Natural killer cell treated with Interleukin-12 subunit alpha and Interleukin-12 subunit beta and Interleukin-15 and Interleukin-18, amount 100 ng/mL, for 72 hours (primary cell): ENCODE measurements at regions not wholly inside any gene's neighbourhood (a gene's known extent, or its start where the extent isn't known, plus 50 kb on each side); places are given as distances from the start of the nearest gene placed in this dataset.

ENCODE experiments used
- ATAC-seq, 2 donors: fragments of 150-1000 bp; cut with Tn5 transposase in 1 of 2; sonication (Bioruptor Pico), chemical (Tn5 transposase) in 1 of 2; 2 replicates each; pipeline ENCODE4 v1.10.0; 2021
- DNase-seq: peaks from one replicate; pipeline ENCODE4 v3.0.0; 2022; ENCODE audit warnings: low spot score
- H3K27ac Mint-ChIP-seq, 2 donors: 1 replicate in 1 of 2; 2 replicates in 1 of 2; pipeline ENCODE4 v1.8.0; 2022; ENCODE audit warnings: mixed read lengths in 2 of 2, mild to moderate bottlenecking in 1 of 2, moderate library complexity in 1 of 2
- H3K27me3 Mint-ChIP-seq, 2 donors: 1 replicate in 1 of 2; 2 replicates in 1 of 2; pipeline ENCODE4 v1.8.0; 2022; ENCODE audit warnings: mixed read lengths in 2 of 2
- H3K36me3 Mint-ChIP-seq: one replicate; pipeline ENCODE4 v1.8.0; 2022; ENCODE audit warnings: mixed read lengths
- H3K4me1 Mint-ChIP-seq, 2 donors: 1 replicate in 1 of 2; 2 replicates in 1 of 2; pipeline ENCODE4 v1.8.0; 2022; ENCODE audit warnings: low read depth in 2 of 2, mixed read lengths in 2 of 2, mild to moderate bottlenecking in 1 of 2
- H3K4me3 Mint-ChIP-seq: one replicate; pipeline ENCODE4 v1.8.0; 2022; ENCODE audit warnings: mixed read lengths
- H3K9me3 Mint-ChIP-seq: 2 replicates; pipeline ENCODE4 v1.8.0; 2022; ENCODE audit warnings: mixed read lengths

DNA sequence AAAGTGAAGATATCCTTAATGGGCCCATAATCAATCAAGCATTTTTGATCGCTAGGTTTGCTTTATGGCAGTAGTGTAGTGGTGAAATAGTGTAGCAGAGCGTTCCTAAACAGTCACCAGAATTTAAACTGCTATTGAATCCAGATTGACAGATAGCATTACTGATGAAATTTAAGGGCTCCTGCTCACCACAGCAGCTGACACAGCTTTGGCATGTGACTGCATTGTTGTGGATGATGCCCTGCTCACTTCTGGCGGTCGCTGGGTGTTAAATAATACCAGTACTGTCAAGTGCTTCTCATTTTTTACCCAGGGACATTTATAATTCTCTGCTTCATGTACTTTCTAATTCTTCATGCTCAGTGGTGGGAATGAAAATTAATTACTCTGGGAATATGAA, 102.0 kb upstream of the ARHGAP24 start:
- Mint-ChIP-seq H3K4me1 (no peaks in the 10 kb centered on the region), H3K27me3 (no peaks in the 10 kb centered on the region), H3K9me3 (peaks cover 10% of the 10 kb centered on the region), H3K4me3 (no peak overlapping the region), H3K36me3 (no peaks in the 10 kb centered on the region), H3K27ac (no peak overlapping the region)
- no peak for DNase-seq
- ATAC-seq = no peak

DNA sequence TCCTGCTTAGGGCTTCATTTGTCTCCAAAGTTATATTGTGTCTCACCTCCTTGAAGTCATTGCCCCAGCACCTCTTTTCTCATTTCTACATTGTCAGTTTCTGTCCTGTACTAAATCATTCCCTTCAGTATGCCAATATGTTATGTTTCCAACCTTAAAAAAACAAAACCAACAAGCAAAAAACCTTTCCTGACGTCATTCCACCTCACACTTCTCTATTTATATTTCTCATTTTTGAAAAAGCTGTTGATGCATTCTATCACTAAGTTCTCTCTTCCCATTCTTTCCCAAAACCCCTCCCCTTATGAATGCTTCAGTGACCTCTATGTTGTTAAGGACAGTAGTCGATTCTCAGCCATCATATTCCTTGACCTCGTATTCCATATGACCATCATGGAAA, 98.7 kb upstream of the ARHGAP24 start:
- no peak overlapping the region for H3K27ac Mint-ChIP-seq
- ATAC-seq (no peak), DNase-seq (no peak)
- no peaks in the 10 kb centered on the region for H3K36me3 Mint-ChIP-seq
- no peaks in the 10 kb centered on the region for H3K4me1 Mint-ChIP-seq
- H3K27me3 Mint-ChIP-seq = no peaks in the 10 kb centered on the region
- no peak overlapping the region for H3K4me3 Mint-ChIP-seq
- peaks cover 7% of the 10 kb centered on the region for H3K9me3 Mint-ChIP-seq

DNA sequence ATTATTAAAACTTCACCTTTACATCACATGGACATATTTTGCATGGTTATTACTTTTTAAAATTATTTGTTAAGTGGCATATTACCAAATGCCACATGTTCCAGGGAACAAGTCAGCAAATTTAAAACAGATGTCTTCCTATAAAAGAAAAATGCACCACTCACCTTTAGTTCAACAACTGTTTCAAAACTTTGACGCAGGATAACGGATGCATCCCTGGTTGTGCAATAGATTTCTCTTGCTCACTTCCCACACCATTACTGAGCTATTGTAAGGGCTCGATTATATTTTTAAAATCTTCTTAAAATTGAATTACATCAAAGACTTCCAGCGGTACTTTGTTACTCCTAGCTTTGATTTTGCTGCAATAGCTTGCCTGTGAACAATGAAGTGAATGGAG, 93.0 kb upstream of the ARHGAP24 start:
- Mint-ChIP-seq H3K27ac (no peak overlapping the region), H3K9me3 (peaks cover 14% of the 10 kb centered on the region), H3K4me3 (no peak overlapping the region), H3K4me1 (no peaks in the 10 kb centered on the region), H3K36me3 (peaks cover 3% of the 10 kb centered on the region), H3K27me3 (no peaks in the 10 kb centered on the region)
- DNase-seq = no peak
- no peak for ATAC-seq

DNA sequence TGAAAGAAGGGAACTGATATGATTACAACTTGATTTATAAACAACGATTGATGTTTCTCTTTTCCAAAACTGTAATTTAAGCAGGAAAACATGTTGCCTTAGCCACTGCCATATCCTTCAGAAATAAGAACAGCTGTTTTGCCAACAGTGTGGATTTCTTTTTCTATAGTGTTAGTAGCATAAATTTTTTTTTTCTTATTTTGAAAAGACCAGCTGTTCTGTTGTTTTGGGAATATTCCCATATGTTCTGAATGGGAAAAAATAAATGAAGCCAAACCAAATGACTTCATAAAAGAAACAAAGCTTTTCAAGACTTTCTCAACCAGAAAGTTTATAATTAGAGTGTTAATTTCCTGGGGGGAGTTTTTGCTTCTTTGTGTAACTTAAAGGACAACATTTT, 83.9 kb upstream of the ARHGAP24 start:
- Mint-ChIP-seq H3K4me1 (no peaks in the 10 kb centered on the region), H3K9me3 (peaks cover 11% of the 10 kb centered on the region), H3K27ac (no peak overlapping the region), H3K4me3 (no peak overlapping the region), H3K36me3 (peaks cover 8% of the 10 kb centered on the region), H3K27me3 (no peaks in the 10 kb centered on the region)
- DNase-seq = no peak
- no peak for ATAC-seq

DNA sequence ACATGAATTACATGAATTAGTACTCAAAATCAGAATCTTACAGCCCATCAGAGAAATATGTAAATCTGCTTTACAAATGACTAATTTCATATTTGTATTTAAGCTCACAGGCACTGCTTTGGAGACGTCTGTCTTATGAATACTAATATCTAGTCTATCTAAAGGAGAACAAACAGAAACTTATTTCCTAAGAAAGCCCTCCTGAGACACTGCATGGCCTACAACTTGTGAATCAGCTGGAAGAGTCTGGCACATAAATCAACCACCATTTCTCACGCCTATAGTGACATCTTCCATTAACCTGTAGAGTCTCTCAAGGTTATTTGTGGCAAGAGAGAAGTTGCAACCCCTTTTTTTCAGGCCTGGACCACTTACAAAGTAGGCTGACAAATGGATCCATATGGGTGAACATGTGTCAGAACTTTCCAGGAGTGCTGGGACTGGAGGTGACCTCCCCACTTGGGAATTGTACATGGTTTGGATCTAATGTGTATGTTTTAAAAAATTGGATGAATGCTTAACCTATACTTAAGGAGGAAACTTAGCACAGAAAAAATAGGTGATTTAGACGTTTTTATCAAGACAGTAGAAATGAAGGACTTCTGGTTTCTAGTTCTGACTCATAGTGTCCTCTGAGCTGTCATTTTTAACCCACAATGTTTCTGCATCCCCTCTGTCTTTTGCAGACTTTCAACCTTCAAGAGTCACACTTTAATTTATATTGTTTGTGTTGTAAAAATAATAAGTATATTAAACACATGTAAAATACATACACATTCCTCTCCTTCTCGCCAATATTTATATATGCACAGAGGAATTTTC, 83.2 kb upstream of the ARHGAP24 start:
- ATAC-seq (no peak), DNase-seq (no peak)
- Mint-ChIP-seq H3K27ac (no peak overlapping the region), H3K4me1 (no peaks in the 10 kb centered on the region), H3K9me3 (peaks cover 12% of the 10 kb centered on the region), H3K27me3 (no peaks in the 10 kb centered on the region), H3K36me3 (peaks cover 6% of the 10 kb centered on the region), H3K4me3 (no peak overlapping the region)

DNA sequence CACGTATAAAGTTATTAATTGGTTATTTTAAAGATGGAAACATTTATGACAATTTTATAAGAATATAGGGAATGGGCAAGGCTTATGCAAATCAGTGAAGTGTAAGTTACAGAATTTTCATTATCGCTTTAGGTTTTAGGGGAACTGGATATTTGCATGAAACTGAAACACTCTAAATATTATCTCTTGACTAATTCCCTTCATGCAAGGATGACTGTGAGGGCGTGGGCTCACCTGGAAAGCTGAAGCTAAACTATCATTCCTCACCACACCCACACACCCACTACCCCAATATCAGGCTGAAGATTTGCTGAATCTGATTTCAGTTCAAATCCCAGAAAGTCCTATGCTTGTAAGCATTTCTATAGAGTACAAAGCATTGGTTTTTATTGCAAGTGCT, 81.7 kb upstream of the ARHGAP24 start:
- ATAC-seq (no peak), DNase-seq (no peak)
- H3K36me3 Mint-ChIP-seq = no peaks in the 10 kb centered on the region
- no peaks in the 10 kb centered on the region for H3K27me3 Mint-ChIP-seq
- peaks cover 7% of the 10 kb centered on the region for H3K9me3 Mint-ChIP-seq
- H3K4me3 Mint-ChIP-seq = no peak overlapping the region
- H3K27ac Mint-ChIP-seq = no peak overlapping the region
- no peaks in the 10 kb centered on the region for H3K4me1 Mint-ChIP-seq

DNA sequence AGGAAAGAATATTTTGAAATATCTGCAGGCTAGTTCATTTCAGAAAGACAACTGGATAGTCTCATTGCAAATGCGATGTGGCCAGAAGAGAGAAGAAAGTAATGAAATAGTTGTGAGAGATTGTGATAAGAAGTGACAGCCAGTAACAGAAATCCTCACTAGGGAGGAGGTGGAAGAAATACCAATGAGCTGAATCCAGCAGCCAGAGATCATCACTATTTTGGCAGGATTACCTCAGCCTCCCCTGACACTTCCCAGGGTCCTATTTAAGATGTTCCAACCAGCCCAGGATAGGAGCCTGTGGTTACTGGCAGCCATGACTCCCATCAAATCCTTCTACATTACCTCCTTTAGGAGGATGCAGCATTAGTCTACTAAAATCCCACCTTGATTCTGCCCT, 76.7 kb upstream of the ARHGAP24 start:
- Mint-ChIP-seq H3K9me3 (peaks cover 13% of the 10 kb centered on the region), H3K27ac (no peak overlapping the region), H3K4me1 (no peaks in the 10 kb centered on the region), H3K36me3 (no peaks in the 10 kb centered on the region), H3K4me3 (no peak overlapping the region), H3K27me3 (no peaks in the 10 kb centered on the region)
- no peak for DNase-seq
- no peak for ATAC-seq

DNA sequence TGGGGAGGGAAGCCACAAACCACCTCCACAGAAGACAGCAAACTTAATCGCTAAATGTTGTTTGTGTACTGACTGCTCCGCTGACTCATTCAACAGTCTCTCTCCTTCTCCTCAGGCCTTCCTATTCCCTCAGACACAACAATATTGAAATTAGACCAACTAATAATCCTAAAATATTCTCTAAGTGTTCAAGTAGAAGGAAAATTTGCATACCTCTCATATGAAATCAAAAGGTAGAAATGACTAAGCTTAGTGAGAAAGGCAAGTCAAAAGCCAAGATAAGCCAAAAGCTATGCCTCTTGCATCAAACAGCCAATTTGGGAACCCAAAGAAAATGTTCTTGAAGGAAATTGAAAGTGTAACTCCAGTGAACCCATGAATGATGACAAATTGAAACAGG, 75.7 kb upstream of the ARHGAP24 start:
- Mint-ChIP-seq H3K4me1 (no peaks in the 10 kb centered on the region), H3K4me3 (no peak overlapping the region), H3K27me3 (no peaks in the 10 kb centered on the region), H3K27ac (no peak overlapping the region), H3K36me3 (no peaks in the 10 kb centered on the region), H3K9me3 (peaks cover 13% of the 10 kb centered on the region)
- DNase-seq (no peak), ATAC-seq (no peak)

DNA sequence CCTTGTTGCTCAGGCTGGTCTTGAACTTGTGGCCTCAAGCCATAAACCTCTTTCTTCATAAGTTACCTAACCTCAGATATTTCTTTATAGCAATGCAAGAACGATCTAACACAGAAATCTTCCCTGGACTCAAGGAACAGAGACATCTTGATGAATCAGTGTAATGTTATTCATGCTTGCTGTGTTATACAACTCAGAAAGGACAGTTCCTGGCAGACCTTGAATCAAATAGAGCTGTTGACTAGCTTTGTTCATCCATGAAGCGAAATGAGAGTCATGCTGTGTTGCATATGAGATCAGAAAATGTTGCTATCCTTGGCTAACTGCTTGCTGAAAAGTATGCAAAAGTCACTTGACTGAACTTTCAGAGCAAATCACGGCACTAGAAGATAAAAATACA, 72.6 kb upstream of the ARHGAP24 start:
- no peak overlapping the region for H3K27ac Mint-ChIP-seq
- H3K36me3 Mint-ChIP-seq = no peaks in the 10 kb centered on the region
- no peaks in the 10 kb centered on the region for H3K4me1 Mint-ChIP-seq
- H3K27me3 Mint-ChIP-seq = no peaks in the 10 kb centered on the region
- H3K9me3 Mint-ChIP-seq = peaks cover 9% of the 10 kb centered on the region
- no peak for DNase-seq
- ATAC-seq = no peak
- no peak overlapping the region for H3K4me3 Mint-ChIP-seq

DNA sequence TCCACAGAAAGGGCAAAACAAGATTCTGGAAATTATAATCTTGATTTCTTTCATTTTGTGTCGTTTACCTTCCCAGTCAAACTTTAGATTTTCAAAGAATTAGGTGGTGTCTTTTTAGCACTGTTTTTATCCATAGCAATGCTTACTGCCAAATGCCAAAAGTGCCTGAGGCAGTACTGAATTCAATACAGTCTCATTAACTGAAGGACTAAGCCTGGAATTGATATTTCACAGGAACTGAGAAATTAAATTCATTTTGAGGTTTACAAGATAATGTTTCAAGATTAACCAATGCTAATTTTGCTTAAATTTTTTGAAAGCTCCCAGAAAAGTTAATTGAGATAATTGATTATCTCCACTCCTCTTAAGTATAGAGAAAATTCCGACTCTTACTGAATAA, 68.8 kb upstream of the ARHGAP24 start:
- Mint-ChIP-seq H3K36me3 (no peaks in the 10 kb centered on the region), H3K27ac (no peak overlapping the region), H3K9me3 (peaks cover 7% of the 10 kb centered on the region), H3K4me1 (no peaks in the 10 kb centered on the region), H3K4me3 (no peak overlapping the region), H3K27me3 (no peaks in the 10 kb centered on the region)
- no peak for ATAC-seq
- DNase-seq = no peak

DNA sequence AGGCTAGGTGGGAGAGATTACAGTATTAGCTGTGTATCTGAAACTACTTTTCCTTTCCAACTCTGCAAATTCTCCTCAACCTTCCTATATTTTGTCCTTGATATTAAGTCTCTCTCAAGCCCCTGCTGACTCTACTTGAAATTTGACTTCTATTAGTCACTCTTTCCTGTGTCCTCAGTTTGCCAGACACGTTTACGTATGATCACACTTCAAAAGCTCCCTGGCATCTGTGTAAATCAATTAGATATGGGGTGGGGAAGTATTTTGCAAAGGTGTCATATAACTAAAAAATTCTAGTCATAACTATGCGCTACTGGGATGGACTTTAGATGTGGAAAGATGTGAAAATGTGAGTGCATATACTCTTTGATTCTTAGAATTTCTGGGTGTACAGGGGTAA, 67.4 kb upstream of the ARHGAP24 start:
- ATAC-seq (no peak), DNase-seq (no peak)
- Mint-ChIP-seq H3K27me3 (no peaks in the 10 kb centered on the region), H3K27ac (no peak overlapping the region), H3K4me1 (no peaks in the 10 kb centered on the region), H3K4me3 (no peak overlapping the region), H3K9me3 (peaks cover 7% of the 10 kb centered on the region), H3K36me3 (no peaks in the 10 kb centered on the region)

DNA sequence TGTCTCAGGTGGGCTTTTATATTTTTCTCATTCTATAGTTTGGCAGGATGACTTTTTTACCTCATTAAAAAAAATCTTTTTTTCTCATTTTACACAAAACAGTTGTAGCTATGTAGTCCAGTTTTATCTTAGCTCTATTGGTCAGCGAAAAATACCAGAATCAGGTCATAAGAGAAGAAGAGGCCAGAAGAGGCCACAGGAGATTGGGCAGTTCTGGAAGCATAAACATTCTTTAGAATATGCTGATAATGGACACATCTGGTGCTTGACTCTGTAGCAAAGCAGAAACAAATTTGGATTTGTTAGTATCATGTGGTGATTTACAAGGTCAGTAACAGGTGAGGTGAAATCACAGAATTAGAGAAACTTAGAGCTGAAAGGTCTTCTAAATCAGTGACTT, 66.6 kb upstream of the ARHGAP24 start:
- Mint-ChIP-seq H3K36me3 (no peaks in the 10 kb centered on the region), H3K9me3 (peaks cover 7% of the 10 kb centered on the region), H3K27me3 (no peaks in the 10 kb centered on the region), H3K4me3 (no peak overlapping the region), H3K27ac (no peak overlapping the region), H3K4me1 (no peaks in the 10 kb centered on the region)
- ATAC-seq (no peak), DNase-seq (no peak)

DNA sequence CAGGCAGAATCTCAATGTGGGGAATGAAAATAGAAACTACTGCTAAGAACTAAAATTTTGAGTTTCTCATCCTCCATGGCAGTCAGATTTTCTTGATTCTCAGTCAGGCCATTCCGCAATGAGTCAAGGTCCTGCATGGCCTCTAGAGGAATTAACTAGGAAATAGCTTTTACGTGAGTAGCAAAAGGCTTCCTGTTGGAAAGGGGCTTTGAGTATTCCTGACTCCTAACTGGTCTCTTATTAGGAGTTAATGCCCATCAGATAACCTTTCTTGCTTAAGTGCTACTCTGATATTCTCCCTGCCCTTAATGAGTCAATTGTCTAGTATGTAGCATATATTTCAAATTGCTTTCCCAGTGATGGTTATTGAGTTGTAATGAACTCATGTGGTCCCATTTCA, 65.7 kb upstream of the ARHGAP24 start:
- ATAC-seq = no peak
- no peak for DNase-seq
- H3K4me1 Mint-ChIP-seq = no peaks in the 10 kb centered on the region
- H3K27me3 Mint-ChIP-seq = no peaks in the 10 kb centered on the region
- H3K9me3 Mint-ChIP-seq = peaks cover 7% of the 10 kb centered on the region
- H3K27ac Mint-ChIP-seq = no peak overlapping the region
- no peaks in the 10 kb centered on the region for H3K36me3 Mint-ChIP-seq
- no peak overlapping the region for H3K4me3 Mint-ChIP-seq

DNA sequence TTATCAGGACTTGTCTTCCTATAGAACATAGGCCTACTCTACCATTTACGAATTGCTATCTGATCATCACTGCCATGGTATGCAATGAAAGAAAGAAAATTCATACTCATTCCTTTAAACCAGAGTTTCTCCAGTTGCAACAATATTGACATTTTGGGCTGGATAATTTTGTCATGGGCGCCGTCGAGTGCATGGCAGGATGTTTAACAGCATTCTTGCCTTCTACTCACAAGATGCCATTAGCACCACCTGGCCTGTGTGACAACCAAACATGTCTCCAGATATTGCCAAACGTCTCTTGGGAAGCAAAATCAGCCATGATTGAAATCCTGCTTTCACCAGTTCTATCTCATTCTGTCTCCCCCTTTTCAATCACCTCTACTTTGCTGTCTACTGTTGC, 63.6 kb upstream of the ARHGAP24 start:
- Mint-ChIP-seq H3K27ac (no peak overlapping the region), H3K4me3 (no peak overlapping the region), H3K9me3 (peaks cover 7% of the 10 kb centered on the region), H3K36me3 (no peaks in the 10 kb centered on the region), H3K27me3 (no peaks in the 10 kb centered on the region), H3K4me1 (no peaks in the 10 kb centered on the region)
- ATAC-seq = no peak
- no peak for DNase-seq

DNA sequence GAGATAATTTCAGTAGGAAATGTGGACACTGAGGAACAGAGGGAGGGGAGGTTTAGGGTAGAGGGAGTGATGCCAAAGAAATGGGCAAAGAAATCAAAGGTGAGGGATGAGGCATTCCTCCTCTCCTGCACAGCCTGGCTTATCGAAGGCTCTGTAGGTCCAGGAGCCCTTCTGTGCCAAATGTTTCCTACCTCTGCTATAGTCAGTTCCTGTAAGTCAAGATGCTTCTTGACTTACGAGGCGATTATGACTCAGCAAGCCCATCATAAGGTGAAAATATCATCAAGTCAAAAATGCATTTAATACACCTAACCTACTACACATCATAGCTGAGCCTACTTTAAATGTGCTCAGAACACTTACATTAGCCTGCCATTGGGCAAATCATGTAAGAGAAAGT, 60.0 kb upstream of the ARHGAP24 start:
- Mint-ChIP-seq H3K27ac (no peak overlapping the region), H3K4me1 (no peaks in the 10 kb centered on the region), H3K36me3 (no peaks in the 10 kb centered on the region), H3K9me3 (peaks cover 5% of the 10 kb centered on the region), H3K27me3 (no peaks in the 10 kb centered on the region), H3K4me3 (no peak overlapping the region)
- DNase-seq = no peak
- no peak for ATAC-seq
